SK-N-SH (cell line): ENCODE measurements at regions not wholly inside any gene's neighbourhood (a gene's known extent, or its start where the extent isn't known, plus 50 kb on each side); places are given as distances from the start of the nearest gene placed in this dataset.

Experiments
- CTCF ChIA-PET: fragments of 300-600, 350-600 bp; formaldehyde crosslinking; extraction: SDS; loops from one replicate; lab custom pipeline; 2021; lab: Yijun Ruan, JAX
- POLR2A ChIA-PET: fragments of 350-600 bp; sonication (Branson Sonifier 250); formaldehyde crosslinking; extraction: SDS; loops from one replicate; lab custom pipeline; 2020; ENCODE audit warnings: antibody characterized with exemption, inconsistent platforms; lab: Yijun Ruan, JAX
- DNase-seq: peaks from one replicate; pipeline ENCODE4 v3.0.0; 2012
- H2AFZ ChIP-seq: fragments of 200-600 bp; sonication (generic); 2 replicates; pipeline ENCODE4 v1.8.1; 2016; ENCODE audit warnings: antibody characterized with exemption, mild to moderate bottlenecking, low read depth
- H3F3A ChIP-seq: fragments of 200-600 bp; sonication (generic); replicated peaks from 2 replicates; pipeline ENCODE3; 2016; ENCODE audit warnings: antibody characterized with exemption, mild to moderate bottlenecking; ENCODE audit not compliant: insufficient read depth
- H3K27ac ChIP-seq, 2 experiments: fragments of 200-500 bp in 1 of 2; fragments of 200-600 bp in 1 of 2; sonication (Bioruptor generic) in 1 of 2; sonication (generic), shearing (Covaris generic) in 1 of 2; 2 replicates each; pipeline versions ENCODE4 v1.5.1 to v1.6.1; 2014 to 2016; ENCODE audit warnings: low read depth in 2 of 2, inconsistent platforms in 1 of 2, low read length in 1 of 2, mild to moderate bottlenecking in 1 of 2, mixed read lengths in 1 of 2
- H3K27me3 ChIP-seq: fragments of 200-600 bp; sonication (generic), shearing (Covaris generic); 2 replicates; pipeline ENCODE4 v1.6.1; 2016; ENCODE audit warnings: mixed run types; ENCODE audit not compliant: insufficient read depth
- H3K36me3 ChIP-seq, 2 experiments: fragments of 200-500 bp in 1 of 2; fragments of 200-600 bp in 1 of 2; sonication (Bioruptor generic) in 1 of 2; sonication (generic) in 1 of 2; replicated peaks in 1 of 2; 2 replicates each; pipeline versions ENCODE3 to v1.5.1; 2014 to 2016; ENCODE audit warnings: low read length in 1 of 2, mild to moderate bottlenecking in 1 of 2; ENCODE audit not compliant: insufficient read depth in 2 of 2, control insufficient read depth in 1 of 2
- H3K4me1 ChIP-seq, 2 experiments: fragments of 200-500 bp in 1 of 2; fragments of 200-600 bp in 1 of 2; sonication (Bioruptor generic) in 1 of 2; sonication (generic), shearing (Covaris generic) in 1 of 2; 2 replicates each; pipeline versions ENCODE4 v1.5.1 to v1.6.1; 2014 to 2016; ENCODE audit warnings: low read depth in 1 of 2, low read length in 1 of 2, mixed run types in 1 of 2; ENCODE audit not compliant: insufficient read depth in 2 of 2, control insufficient read depth in 1 of 2
- H3K4me2 ChIP-seq: fragments of 200-600 bp; sonication (generic), shearing (Covaris generic); 2 replicates; pipeline ENCODE4 v1.6.1; 2017; ENCODE audit warnings: mixed run types
- H3K4me3 ChIP-seq, 2 experiments: fragments of 200-500 bp in 1 of 2; fragments of 200-600 bp in 1 of 2; sonication (Bioruptor generic) in 1 of 2; sonication (generic), shearing (Covaris generic) in 1 of 2; 2 replicates each; pipeline versions ENCODE4 v1.5.1 to v1.8.1; 2014 to 2016; ENCODE audit warnings: low read depth in 2 of 2, inconsistent platforms in 1 of 2, low read length in 1 of 2, mild to moderate bottlenecking in 1 of 2, mixed read lengths in 1 of 2, moderate library complexity in 1 of 2
- H3K79me2 ChIP-seq: fragments of 200-600 bp; sonication (generic); 2 replicates; pipeline ENCODE4 v1.8.1; 2017; ENCODE audit warnings: mild to moderate bottlenecking; ENCODE audit not compliant: insufficient read depth
- H3K9ac ChIP-seq: fragments of 200-600 bp; sonication (generic); 2 replicates; pipeline ENCODE4 v1.6.1; 2017; ENCODE audit warnings: mixed run types
- H3K9me2 ChIP-seq: fragments of 200-600 bp; sonication (generic); 2 replicates; pipeline ENCODE4 v1.6.1; 2017; ENCODE audit warnings: mixed run types
- H3K9me3 ChIP-seq: fragments of 200-600 bp; sonication (generic); 2 replicates; pipeline ENCODE4 v1.6.1; 2017; ENCODE audit warnings: mixed run types, mild to moderate bottlenecking, moderate library complexity
- H4K20me1 ChIP-seq: fragments of 200-600 bp; sonication (generic); 2 replicates; pipeline ENCODE4 v1.6.1; 2017; ENCODE audit warnings: mild to moderate bottlenecking, mixed run types; ENCODE audit not compliant: insufficient read depth
- EZH2phosphoT487 ChIP-seq: fragments of 200-600 bp; sonication (generic); IDR thresholded peaks from 2 replicates; pipeline ENCODE4 v1.6.1; 2017; ENCODE audit warnings: low read depth, mixed run types, mild to moderate bottlenecking, antibody characterized with exemption, moderate library complexity, borderline replicate concordance
- FOXM1 ChIP-seq: IDR thresholded peaks from 2 replicates; pipeline ENCODE4 v1.4.0; 2012; ENCODE audit warnings: low read depth, mild to moderate bottlenecking
- GABPA ChIP-seq: IDR thresholded peaks from 2 replicates; pipeline ENCODE4 v1.4.0; 2012; ENCODE audit warnings: low read depth, mild to moderate bottlenecking
- GATA2 ChIP-seq: sonication (generic); formaldehyde crosslinking; IDR thresholded peaks from 2 replicates; pipeline ENCODE4 v1.5.0; 2020; ENCODE audit warnings: mild to moderate bottlenecking, missing genetic modification reagents
- MXI1 ChIP-seq: IDR thresholded peaks from 2 replicates; pipeline ENCODE4 v1.6.1; 2012; ENCODE audit warnings: mild to moderate bottlenecking, low read depth, low read length, improper control_type of control experiment
- POLR2AphosphoS5 ChIP-seq: IDR thresholded peaks from 2 replicates; pipeline ENCODE4 v1.6.1; 2012; ENCODE audit warnings: low read depth, low read length
- RAD21 ChIP-seq: IDR thresholded peaks from 2 replicates; pipeline ENCODE4 v1.6.1; 2012; ENCODE audit warnings: mild to moderate bottlenecking, low read length
- RCOR1 ChIP-seq: fragments of 150-350 bp; IDR thresholded peaks from 2 replicates; pipeline ENCODE4 v1.6.1; 2017; ENCODE audit warnings: antibody characterized with exemption, low read length
- RXRA ChIP-seq: IDR thresholded peaks from 2 replicates; pipeline ENCODE4 v1.4.0; 2012; ENCODE audit warnings: low read depth, mild to moderate bottlenecking, borderline replicate concordance
- SIN3A ChIP-seq: IDR thresholded peaks from 2 replicates; pipeline ENCODE4 v1.6.1; 2012; ENCODE audit warnings: low read depth, mild to moderate bottlenecking, low read length, moderate library complexity, borderline replicate concordance
- SMC3 ChIP-seq: IDR thresholded peaks from 2 replicates; pipeline ENCODE4 v1.6.1; 2012; ENCODE audit warnings: low read depth, low read length, improper control_type of control experiment
- TEAD4 ChIP-seq: IDR thresholded peaks from 2 replicates; pipeline ENCODE4 v1.4.0; 2012; ENCODE audit warnings: mild to moderate bottlenecking, borderline replicate concordance; ENCODE audit not compliant: insufficient read depth
- WGBS: methylation state at CpG from one replicate; pipeline ENCODE4 v1.1.6; 2017; ENCODE audit warnings: low lambda C conversion rate; 5-methylcytosine and 5-hydroxymethylcytosine counted together
- TF ChIP-seq, protein P1 (sequence below): IDR thresholded peaks from 2 replicates; pipeline ENCODE4 v1.4.0; 2012; ENCODE audit warnings: low read depth, borderline replicate concordance
- TF ChIP-seq, protein P2 (sequence below): fragments of 200-600 bp; sonication (generic); IDR thresholded peaks from 2 replicates; pipeline ENCODE4 v1.6.1; 2017; ENCODE audit warnings: antibody characterized with exemption, mild to moderate bottlenecking, moderate library complexity
- TF ChIP-seq, protein P3 (sequence below): IDR thresholded peaks from 2 replicates; pipeline ENCODE4 v1.6.1; 2012; ENCODE audit warnings: mild to moderate bottlenecking, low read depth, low read length, moderate library complexity

DNA sequence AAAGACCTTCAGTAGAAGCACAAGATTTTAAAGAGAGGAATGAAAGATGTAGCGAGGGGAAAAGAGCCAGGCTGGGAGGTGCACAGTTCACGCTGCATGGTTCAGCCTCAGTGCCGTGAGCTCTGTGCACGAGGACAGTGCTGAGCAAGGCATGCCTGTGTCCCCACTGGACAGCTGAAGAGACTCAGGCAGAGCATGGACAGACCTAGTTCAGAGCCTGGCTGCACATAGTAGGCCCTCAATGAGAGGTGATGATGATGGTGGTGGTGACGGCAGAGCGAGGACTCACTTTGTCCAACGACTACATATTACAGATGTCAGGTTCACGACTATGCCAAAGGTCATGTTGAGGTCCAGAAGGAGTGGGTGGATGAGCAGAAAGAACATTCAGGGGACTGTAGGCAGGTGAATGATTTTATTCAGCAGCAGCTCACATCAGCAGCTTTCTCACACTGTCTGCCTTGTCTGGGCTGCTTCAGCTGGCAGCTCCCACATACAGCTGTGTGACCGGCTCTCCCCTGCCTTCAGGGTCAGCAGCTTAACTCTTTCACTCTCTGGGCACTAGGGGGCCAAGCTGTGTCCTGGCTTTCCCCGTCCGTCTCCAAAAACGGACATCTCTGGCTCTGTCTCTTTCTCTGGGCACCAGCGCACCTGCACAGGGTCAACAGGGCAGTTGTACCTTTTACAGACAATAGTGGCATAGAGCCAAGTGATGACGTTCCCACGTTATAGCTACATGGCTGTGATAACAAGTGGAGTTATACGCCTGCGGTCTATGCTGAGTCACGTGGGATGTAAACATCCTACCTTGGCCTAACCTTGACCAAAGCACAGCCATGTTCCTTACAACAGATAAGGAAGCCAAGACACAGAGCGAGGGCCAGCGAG, 83.4 kb upstream of the KCNK12 start:
- POLR2A ChIA-PET, result no interaction called here
- H3F3A ChIP-seq, result no peaks in the 10 kb centered on the region

More for the DNA sequence above, 83.4 kb upstream of the KCNK12 start:
- no peak overlapping the region for H3K4me2 ChIP-seq
- H3K9me2 ChIP-seq, result no peaks in the 10 kb centered on the region
- H3K36me3 ChIP-seq, result no peaks in the 10 kb centered on the region
- no peak overlapping the region for H2AFZ ChIP-seq
- CTCF ChIA-PET, result interaction anchor here (0.6 to 3.0 kb wide), 23 partner anchors 9 to 217 kb away, joined by 3 to 24 read pairs (median 4); no protein-coding TSS in a partner anchor
- H3K9me3 ChIP-seq, result no peaks in the 10 kb centered on the region
- peaks cover 0 to 11% of the 10 kb centered on the region in 2 experiments; a peak in 1 of 4 replicates for H3K4me1 ChIP-seq
- no peaks in the 10 kb centered on the region for H3K79me2 ChIP-seq
- H3K4me3 ChIP-seq, result no peak overlapping the region
- DNase-seq, result peak; percentile 69
- no peak overlapping the region for H3K9ac ChIP-seq
- H4K20me1 ChIP-seq, result no peaks in the 10 kb centered on the region
- peaks cover 20% of the 10 kb centered on the region; the same call in 1 of the 2 replicates for H3K27me3 ChIP-seq
- TF ChIP-seq POLR2AphosphoS5 (no peak), GATA2 (no peak), SMC3 (peak; percentile 33; the same call in 1 of the 2 replicates), RXRA (no peak), MXI1 (no peak), RCOR1 (no peak), EZH2phosphoT487 (no peak), GABPA (no peak), TEAD4 (no peak), RAD21 (peak; percentile 47), FOXM1 (no peak), SIN3A (no peak)
- TF ChIP-seq, protein P1, sequence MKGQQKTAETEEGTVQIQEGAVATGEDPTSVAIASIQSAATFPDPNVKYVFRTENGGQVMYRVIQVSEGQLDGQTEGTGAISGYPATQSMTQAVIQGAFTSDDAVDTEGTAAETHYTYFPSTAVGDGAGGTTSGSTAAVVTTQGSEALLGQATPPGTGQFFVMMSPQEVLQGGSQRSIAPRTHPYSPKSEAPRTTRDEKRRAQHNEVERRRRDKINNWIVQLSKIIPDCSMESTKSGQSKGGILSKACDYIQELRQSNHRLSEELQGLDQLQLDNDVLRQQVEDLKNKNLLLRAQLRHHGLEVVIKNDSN, result no peak
- TF ChIP-seq, protein P2, sequence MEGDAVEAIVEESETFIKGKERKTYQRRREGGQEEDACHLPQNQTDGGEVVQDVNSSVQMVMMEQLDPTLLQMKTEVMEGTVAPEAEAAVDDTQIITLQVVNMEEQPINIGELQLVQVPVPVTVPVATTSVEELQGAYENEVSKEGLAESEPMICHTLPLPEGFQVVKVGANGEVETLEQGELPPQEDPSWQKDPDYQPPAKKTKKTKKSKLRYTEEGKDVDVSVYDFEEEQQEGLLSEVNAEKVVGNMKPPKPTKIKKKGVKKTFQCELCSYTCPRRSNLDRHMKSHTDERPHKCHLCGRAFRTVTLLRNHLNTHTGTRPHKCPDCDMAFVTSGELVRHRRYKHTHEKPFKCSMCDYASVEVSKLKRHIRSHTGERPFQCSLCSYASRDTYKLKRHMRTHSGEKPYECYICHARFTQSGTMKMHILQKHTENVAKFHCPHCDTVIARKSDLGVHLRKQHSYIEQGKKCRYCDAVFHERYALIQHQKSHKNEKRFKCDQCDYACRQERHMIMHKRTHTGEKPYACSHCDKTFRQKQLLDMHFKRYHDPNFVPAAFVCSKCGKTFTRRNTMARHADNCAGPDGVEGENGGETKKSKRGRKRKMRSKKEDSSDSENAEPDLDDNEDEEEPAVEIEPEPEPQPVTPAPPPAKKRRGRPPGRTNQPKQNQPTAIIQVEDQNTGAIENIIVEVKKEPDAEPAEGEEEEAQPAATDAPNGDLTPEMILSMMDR, result peak; percentile 49
- TF ChIP-seq, protein P3, sequence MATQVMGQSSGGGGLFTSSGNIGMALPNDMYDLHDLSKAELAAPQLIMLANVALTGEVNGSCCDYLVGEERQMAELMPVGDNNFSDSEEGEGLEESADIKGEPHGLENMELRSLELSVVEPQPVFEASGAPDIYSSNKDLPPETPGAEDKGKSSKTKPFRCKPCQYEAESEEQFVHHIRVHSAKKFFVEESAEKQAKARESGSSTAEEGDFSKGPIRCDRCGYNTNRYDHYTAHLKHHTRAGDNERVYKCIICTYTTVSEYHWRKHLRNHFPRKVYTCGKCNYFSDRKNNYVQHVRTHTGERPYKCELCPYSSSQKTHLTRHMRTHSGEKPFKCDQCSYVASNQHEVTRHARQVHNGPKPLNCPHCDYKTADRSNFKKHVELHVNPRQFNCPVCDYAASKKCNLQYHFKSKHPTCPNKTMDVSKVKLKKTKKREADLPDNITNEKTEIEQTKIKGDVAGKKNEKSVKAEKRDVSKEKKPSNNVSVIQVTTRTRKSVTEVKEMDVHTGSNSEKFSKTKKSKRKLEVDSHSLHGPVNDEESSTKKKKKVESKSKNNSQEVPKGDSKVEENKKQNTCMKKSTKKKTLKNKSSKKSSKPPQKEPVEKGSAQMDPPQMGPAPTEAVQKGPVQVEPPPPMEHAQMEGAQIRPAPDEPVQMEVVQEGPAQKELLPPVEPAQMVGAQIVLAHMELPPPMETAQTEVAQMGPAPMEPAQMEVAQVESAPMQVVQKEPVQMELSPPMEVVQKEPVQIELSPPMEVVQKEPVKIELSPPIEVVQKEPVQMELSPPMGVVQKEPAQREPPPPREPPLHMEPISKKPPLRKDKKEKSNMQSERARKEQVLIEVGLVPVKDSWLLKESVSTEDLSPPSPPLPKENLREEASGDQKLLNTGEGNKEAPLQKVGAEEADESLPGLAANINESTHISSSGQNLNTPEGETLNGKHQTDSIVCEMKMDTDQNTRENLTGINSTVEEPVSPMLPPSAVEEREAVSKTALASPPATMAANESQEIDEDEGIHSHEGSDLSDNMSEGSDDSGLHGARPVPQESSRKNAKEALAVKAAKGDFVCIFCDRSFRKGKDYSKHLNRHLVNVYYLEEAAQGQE, result no peak
- WGBS, result 64% methylated on average over 20 of the region's 20 CpGs
- H3K27ac ChIP-seq, result no peak overlapping the region
